ENCODE measurements at regions not wholly inside any gene's neighbourhood (a gene's known extent, or its start where the extent isn't known, plus 50 kb on each side); places are given as distances from the start of the nearest gene placed in this dataset.

DNA sequence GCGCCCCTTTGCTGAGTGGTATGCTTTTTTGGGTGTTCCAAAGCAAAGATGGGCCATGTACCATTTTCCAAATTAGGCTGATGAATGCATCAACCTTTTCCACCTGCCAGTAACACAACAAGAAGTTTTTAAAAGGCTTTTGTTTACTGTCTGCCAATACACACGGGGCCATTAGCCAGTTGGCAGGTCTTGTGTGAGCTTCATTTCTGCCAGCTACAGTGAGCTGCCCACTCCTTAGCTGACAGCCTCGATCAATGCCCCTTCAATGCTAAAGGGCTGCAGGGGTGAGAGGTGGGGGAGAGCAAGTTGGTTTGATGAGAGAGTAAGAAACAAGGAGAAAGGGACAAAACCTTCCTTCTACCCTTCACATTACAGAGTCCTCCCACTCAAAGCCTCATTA is 128.7 kb downstream of the C5orf15 start:
- ATAC-seq: no peak
- Mint-ChIP-seq H3K27me3 (no peaks in the 10 kb centered on the region), H3K9me3 (peaks cover 0 to 4% of the 10 kb centered on the region in 2 donors), H3K27ac (no peak overlapping the region), H3K4me3 (no peak overlapping the region), H3K4me1 (no peaks in the 10 kb centered on the region)
- no peak for DNase-seq

DNA sequence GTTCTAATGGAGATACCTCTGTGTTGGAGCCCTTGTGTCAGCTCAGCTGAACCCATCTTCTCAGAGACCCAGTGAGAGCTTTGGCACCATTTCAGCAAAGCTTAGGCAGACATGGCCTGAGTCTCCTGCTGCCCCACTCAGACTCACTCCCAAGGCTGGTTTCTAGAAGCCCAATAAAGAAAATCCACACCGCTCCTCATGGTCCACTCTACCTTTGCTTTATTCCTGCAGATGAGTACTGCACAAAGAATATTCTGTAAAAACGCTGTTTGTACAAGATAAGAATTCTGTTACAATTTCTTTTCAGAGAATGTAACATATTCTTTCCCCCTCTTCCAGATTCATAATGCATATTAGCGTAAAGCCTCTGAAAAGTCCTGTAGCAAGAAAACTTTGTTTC is 129.3 kb downstream of the C5orf15 start:
- H3K4me3 Mint-ChIP-seq: no peak overlapping the region
- DNase-seq: no peak
- ATAC-seq: no peak
- no peak overlapping the region for H3K27ac Mint-ChIP-seq
- H3K27me3 Mint-ChIP-seq: no peaks in the 10 kb centered on the region
- no peaks in the 10 kb centered on the region for H3K4me1 Mint-ChIP-seq
- H3K9me3 Mint-ChIP-seq: peaks cover 0 to 4% of the 10 kb centered on the region in 2 donors

DNA sequence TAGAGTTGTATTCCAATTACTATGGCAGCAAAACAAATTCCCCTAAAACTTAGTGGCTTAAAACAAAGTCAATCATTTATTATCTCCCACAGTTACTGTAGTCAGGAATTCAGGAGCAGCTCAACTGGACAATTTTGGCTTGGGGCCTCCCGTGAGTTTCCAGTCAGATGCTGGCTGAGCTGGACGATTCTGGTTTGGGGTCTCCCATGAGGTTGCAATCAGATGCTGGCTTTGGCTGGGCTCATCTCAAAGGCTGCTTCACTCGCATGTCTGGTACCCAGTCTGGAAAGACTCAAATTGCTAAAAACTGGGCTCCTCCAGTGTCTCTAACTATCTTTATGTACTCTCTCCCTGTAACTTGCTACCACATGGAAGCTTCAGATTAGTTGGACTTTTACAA is 130.1 kb downstream of the C5orf15 start:
- H3K4me1 Mint-ChIP-seq: no peaks in the 10 kb centered on the region
- no peak for ATAC-seq
- H3K27me3 Mint-ChIP-seq: no peaks in the 10 kb centered on the region
- no peak for DNase-seq
- peaks cover 0 to 4% of the 10 kb centered on the region in 2 donors for H3K9me3 Mint-ChIP-seq
- no peak overlapping the region for H3K27ac Mint-ChIP-seq
- no peak overlapping the region for H3K4me3 Mint-ChIP-seq

DNA sequence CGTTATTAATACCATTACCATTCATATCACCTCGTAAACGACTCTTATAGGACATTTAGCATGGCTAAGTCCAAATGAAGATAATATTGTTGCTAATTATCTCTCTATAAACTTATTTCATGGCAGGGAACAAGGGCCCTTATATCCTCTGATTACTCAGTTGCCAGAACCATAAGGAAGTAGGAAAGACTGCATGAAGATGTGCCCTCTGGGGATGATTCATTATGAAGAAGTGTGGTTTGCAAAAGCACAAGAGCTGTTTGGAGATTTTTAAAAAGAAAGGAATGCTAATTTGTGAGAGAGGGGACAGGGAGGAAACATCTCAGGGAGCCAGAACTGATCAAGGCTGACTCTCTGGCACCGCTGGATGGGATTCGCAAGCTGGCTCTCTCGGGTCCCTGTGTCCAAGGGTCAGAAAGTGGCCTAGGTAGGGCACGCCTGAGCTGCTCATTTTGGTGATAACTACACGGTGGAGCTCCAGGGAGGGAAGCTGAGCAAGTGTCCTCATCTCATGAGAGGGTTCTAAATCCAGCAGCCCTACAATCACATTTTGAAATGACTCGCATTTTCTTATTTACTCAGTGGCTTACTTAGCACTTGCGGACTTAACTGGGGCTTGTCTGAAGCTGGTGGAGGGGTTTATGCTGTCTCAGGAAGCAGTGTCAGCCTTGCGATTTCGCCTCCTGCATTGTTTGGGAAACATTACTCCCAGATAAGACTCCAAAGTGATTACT is 136.8 kb downstream of the C5orf15 start:
- H3K27ac Mint-ChIP-seq: no peak overlapping the region
- peaks cover 15% of the 10 kb centered on the region for H3K4me1 Mint-ChIP-seq
- peaks cover 0 to 4% of the 10 kb centered on the region in 2 donors for H3K9me3 Mint-ChIP-seq
- H3K27me3 Mint-ChIP-seq: no peaks in the 10 kb centered on the region
- no peak for DNase-seq
- ATAC-seq: no peak
- H3K4me3 Mint-ChIP-seq: no peak overlapping the region

DNA sequence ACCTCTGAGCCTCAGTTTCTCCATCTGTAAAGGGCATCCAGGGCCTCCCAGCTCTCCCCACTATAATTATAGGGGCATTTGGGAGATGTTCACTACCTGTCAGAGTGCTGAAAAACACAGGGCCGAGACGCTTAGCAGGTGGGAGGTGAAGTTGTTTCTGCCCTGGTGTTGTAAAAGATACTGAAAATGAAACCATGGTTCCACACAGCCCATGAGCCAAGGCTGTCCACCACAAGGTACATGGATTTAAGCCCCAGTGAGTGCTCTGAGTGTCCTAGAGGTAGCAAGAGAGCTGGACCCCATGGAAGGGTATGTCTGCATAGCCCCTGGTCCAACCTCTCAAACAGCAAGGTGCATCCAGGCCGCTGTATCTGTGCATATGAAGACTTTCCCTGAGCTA is 137.5 kb downstream of the C5orf15 start:
- ATAC-seq (no peak), DNase-seq (no peak)
- H3K4me1 Mint-ChIP-seq: peaks cover 23% of the 10 kb centered on the region
- H3K4me3 Mint-ChIP-seq: no peak overlapping the region
- no peaks in the 10 kb centered on the region for H3K27me3 Mint-ChIP-seq
- H3K27ac Mint-ChIP-seq: no peak overlapping the region
- H3K9me3 Mint-ChIP-seq: peaks cover 0 to 4% of the 10 kb centered on the region in 2 donors

DNA sequence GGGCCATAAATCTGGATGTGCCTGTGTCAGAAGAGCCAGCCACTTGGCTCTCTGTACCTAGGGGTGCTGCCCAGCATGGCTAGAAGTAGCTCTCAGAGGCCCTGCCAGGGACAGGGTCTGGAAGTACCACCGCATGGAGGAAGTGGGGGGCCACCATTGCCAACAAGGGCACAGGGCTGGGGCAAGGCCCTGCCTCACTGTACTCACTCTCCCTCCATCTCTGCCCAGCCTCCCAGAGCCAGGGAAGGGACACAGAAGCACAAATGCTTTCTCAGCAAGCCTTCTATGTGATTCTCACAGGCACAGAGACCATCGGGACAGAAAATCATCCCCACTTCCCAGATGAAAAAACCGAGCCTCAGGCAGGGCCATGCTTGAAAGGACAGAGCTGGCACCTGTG is 138.1 kb downstream of the C5orf15 start:
- H3K27ac Mint-ChIP-seq: peak overlapping the region in 1 of 2 donors; percentile 37
- DNase-seq (no peak), ATAC-seq (no peak)
- peaks cover 0 to 3% of the 10 kb centered on the region in 2 donors for H3K9me3 Mint-ChIP-seq
- peaks cover 29% of the 10 kb centered on the region for H3K4me1 Mint-ChIP-seq
- H3K4me3 Mint-ChIP-seq: no peak overlapping the region
- H3K27me3 Mint-ChIP-seq: no peaks in the 10 kb centered on the region

DNA sequence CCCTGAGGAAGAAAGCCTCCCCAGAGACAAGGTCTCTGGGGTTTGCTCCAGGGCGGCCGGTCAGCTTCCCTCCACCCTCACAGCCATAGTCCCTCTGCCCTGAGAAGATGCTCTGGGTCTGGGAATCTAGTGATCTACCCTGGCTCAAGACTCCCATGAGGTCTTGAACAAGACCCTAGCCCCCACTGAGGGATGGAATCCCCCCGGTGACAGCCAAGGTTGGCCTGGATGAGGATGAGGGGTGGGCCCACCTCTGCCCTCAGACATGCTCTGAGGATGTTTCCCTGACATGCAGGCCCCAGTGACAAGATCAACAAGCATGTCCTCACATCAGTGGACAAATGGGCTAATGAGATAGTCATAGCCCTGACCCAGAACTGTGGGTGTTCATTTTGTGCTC is 138.6 kb downstream of the C5orf15 start:
- Mint-ChIP-seq H3K27ac (no peak overlapping the region), H3K27me3 (no peaks in the 10 kb centered on the region), H3K4me3 (no peak overlapping the region), H3K9me3 (no peaks in the 10 kb centered on the region), H3K4me1 (peaks cover 34% of the 10 kb centered on the region)
- ATAC-seq (no peak), DNase-seq (no peak)

DNA sequence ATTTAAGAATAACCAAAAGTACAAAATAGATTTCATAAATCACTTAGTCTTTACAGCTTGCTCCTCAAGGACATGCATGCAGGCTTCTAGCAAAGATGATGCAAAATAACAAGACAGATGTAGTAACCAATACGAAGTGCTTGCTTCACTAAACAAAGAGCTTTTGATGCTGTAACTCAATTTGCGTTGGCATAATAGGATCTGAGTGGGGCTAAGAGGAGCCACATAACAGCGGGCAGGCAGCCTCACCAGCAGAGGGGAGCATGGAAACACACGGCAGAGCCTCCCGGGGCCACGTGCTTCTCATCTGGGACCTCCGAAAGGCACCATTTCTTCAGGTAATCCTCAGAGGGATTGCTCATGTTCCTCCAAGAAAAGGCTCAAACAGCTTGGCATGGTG is 139.7 kb downstream of the C5orf15 start:
- Mint-ChIP-seq H3K27me3 (no peaks in the 10 kb centered on the region), H3K9me3 (no peaks in the 10 kb centered on the region), H3K4me1 (peaks cover 45% of the 10 kb centered on the region), H3K4me3 (no peak overlapping the region), H3K27ac (peak overlapping the region in 1 of 2 donors; percentile 23)
- ATAC-seq (no peak), DNase-seq (no peak)

DNA sequence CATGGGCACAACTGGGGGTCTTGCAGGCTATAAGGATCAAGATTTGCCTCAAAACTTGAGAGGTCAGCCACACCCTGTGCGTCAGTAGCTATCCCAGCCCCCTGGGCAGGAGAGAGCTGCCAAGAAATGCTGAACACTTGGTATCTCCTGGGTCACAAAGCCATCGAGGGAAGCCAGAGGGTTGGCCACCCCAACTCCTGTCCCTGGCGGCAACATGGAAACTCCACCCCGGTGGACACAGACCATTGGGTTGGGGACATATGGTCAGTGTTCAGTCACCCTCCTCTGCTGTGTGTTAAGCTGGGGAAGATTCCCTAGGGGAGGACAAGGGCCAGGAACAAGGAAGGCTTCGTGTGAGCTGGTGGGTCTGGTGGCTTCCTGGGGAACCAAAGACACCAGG is 140.6 kb downstream of the C5orf15 start:
- peaks cover 54% of the 10 kb centered on the region for H3K4me1 Mint-ChIP-seq
- H3K9me3 Mint-ChIP-seq: no peaks in the 10 kb centered on the region
- DNase-seq (no peak), ATAC-seq (no peak)
- H3K27me3 Mint-ChIP-seq: no peaks in the 10 kb centered on the region
- H3K27ac Mint-ChIP-seq: no peak overlapping the region
- H3K4me3 Mint-ChIP-seq: no peak overlapping the region

DNA sequence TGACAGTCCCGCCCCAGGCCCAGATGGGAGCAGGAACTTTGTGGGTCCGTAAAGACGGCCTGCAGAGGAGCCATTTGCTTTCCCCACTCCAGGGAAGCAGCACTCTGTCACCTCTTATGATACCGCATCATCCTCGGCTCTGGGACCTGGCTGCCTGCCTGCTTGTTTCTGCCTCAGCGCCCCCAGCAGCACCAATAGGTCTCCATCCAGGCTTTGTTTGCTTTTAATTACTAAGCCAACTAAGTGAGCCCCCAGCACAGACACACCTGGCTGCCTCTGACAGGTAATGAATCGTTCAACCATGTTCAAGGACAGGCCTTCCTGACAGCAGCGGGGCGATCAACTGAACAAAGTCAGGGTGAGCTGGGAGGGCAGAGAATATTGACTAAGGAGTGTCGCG is 141.4 kb downstream of the C5orf15 start:
- Mint-ChIP-seq H3K27me3 (no peaks in the 10 kb centered on the region), H3K27ac (no peak overlapping the region), H3K9me3 (no peaks in the 10 kb centered on the region), H3K4me3 (no peak overlapping the region), H3K4me1 (peaks cover 62% of the 10 kb centered on the region)
- ATAC-seq (no peak), DNase-seq (no peak)

DNA sequence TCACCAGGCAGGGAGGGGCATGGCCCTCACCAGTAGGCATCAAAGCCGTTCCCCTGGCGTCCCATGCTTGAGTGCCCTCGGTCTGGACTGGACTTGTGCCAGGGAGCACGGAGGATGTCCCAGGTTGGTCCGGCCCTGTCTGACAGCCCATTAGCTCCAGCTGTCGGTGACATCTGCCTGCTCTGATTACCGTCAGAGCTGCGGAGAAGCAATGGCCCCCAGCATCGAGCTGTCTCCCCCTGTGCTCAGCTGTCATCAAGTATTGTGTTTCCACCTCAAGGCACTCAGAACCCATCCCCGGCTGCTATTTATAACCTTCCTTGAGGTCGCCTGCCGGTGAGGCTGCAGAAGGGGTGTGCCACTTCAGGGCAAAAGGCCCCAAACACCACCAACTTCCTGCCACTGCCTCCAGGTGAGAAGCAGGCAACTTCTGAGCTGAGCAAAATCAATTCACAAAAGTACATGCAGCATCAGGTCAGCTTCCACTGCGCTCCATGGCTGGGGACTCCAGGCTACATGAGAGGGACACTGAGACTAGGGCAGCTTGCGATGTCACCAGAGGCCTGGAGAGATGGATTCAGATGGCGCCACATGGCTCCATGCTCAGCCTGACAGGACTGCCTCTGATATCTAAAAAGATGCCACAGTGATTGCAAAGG is 142.7 kb downstream of the C5orf15 start:
- peak; percentile 31 to 43 for DNase-seq
- Mint-ChIP-seq H3K27ac (peak overlapping the region; percentile 76 to 83), H3K27me3 (no peaks in the 10 kb centered on the region), H3K9me3 (no peaks in the 10 kb centered on the region), H3K4me3 (peak overlapping the region; percentile 17 to 27), H3K4me1 (peaks cover 61% of the 10 kb centered on the region)
- peak; percentile 72 for ATAC-seq

DNA sequence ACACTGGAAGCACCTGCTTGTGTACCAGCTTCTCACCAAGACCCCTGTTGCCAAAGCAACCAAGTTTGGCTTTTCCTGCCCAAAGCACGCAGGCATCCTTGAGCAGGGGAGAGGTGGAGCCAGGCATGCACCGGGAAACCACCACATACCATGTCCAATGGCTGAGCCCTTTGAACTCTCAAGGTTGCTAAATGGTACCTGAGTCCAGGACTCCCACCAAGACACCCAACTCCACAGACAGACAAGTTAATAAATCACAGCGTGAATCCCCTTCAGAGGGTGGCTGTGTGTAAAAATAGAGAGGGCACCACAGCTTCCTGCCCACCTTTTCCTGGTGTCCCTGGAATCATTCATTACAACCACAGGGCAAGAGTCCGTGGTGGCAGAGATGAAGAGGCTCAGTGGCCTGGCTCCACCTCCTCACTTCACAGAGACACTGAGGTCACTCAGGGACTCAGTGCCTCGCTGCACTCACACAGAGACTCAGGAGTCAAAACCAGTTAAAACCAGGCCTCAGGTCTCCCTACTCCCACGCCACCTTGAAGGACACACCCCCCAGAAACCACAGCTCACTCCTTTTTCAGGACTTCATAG is 143.7 kb downstream of the C5orf15 start:
- Mint-ChIP-seq H3K27ac (peak overlapping the region; percentile 83 to 97), H3K9me3 (no peaks in the 10 kb centered on the region), H3K27me3 (no peaks in the 10 kb centered on the region), H3K4me3 (peak overlapping the region; percentile 17 to 41), H3K4me1 (peaks cover 68% of the 10 kb centered on the region)
- peak; percentile 79 for ATAC-seq
- peak in 1 of 2 donors; percentile 47 for DNase-seq

DNA sequence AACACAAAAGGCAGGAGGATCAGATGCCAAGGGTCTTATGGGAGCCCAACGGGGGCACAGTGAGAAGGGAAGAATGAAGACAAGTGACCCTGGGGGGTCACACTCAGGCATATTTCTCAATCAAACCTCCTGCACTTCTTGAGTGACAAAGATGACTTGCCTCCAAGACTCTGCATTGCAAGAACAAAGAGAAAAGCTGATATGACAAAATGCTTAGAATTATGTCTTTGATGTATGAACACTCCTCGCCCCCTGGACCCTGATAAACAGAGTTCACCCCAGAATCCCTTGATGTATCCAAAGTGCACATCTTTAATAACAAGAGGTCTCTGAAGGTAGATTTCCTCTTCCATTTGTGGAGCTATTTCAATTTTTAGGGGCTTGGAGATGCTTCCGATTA is 146.5 kb downstream of the C5orf15 start:
- Mint-ChIP-seq H3K4me3 (no peak overlapping the region), H3K27me3 (no peaks in the 10 kb centered on the region), H3K9me3 (no peaks in the 10 kb centered on the region), H3K4me1 (peaks cover 76% of the 10 kb centered on the region), H3K27ac (peak overlapping the region in 1 of 2 donors; percentile 16)
- ATAC-seq: no peak
- DNase-seq: no peak

DNA sequence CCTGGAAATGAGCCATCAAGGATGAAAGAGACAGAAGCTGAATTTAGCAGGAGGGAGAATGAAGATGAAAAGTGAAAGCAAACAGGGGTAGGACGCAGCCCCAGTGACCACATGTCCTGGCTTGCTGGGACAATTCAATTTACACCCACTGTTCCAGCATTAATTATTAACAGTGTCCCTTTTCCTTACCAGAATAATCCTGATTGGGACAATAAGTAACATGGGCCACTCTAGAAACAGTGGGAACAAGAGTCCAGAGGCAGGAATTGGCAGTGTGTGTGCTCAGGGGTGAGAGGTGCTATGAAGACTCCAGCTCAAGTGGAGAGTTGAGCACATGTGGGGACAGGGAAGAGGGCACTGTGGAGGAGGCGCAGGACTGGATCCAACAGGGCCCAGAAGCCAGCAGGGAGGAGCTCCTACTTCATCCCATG is 147.1 kb downstream of the C5orf15 start:
- peaks cover 72% of the 10 kb centered on the region for H3K4me1 Mint-ChIP-seq
- ATAC-seq: no peak

DNA sequence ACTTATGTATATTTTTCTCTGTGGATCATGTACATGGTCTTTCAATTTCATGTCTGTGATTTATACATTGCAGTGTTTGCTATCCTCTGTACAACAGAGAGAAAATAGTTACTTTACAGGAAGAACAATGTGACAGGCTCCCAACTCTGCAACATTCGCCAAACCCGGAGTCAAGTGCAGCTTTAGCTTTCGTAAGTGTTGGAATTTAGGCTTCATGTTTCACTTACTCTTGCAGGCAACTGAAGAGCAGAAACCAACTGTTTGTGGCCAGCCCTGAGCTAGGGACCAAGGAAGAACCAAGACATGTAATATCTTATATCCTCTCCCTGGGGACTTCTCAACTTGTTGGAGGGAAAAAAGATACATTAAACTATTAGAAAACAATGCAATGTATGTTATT is 147.9 kb downstream of the C5orf15 start:
- DNase-seq (no peak), ATAC-seq (no peak)
- Mint-ChIP-seq H3K4me1 (peaks cover 63% of the 10 kb centered on the region), H3K4me3 (no peak overlapping the region), H3K27ac (peak overlapping the region in 1 of 2 donors; percentile 7), H3K9me3 (no peaks in the 10 kb centered on the region), H3K27me3 (no peaks in the 10 kb centered on the region)

More for the DNA sequence above, 147.1 kb downstream of the C5orf15 start:
- DNase-seq: no peak
- Mint-ChIP-seq H3K27me3 (no peaks in the 10 kb centered on the region), H3K9me3 (no peaks in the 10 kb centered on the region), H3K4me3 (peak overlapping the region in 1 of 2 donors; percentile 46), H3K27ac (peak overlapping the region; percentile 7 to 11)

DNA sequence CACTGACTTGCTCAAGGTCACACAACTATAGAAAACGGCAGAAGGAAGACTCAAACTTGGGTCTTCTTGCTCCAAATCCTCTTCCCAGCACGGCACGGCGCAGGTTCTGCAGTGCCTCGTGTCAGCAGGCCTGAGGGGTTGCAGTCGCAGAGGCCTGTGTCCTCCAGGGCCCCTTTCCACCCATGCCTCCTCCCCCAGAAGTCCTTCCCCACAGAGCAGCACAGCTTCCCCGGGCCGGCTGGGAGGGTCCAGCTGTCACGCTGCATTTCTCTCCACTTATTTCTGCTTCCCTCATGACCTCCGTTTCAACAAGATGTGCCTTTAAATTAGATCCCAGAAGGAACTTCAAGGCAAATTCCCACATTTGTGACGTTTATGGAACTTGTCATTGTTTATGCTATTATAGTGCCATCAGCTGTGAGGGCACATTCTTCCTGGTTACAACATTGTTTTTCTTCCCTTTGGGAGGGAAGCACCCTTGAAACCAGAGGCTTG is 148.4 kb downstream of the C5orf15 start:
- Mint-ChIP-seq H3K27me3 (no peaks in the 10 kb centered on the region), H3K9me3 (no peaks in the 10 kb centered on the region), H3K4me1 (peaks cover 59% of the 10 kb centered on the region), H3K27ac (no peak overlapping the region), H3K4me3 (no peak overlapping the region)
- DNase-seq: no peak
- ATAC-seq: no peak
